Naive B cell (primary cell): ENCODE measurements at regions not wholly inside any gene's neighbourhood (a gene's known extent, or its start where the extent isn't known, plus 50 kb on each side); places are given as distances from the start of the nearest gene placed in this dataset.

Source experiments
- ATAC-seq, 2 donors: fragments of 150-1000 bp; cut with Tn5 transposase; 2 replicates each; pipeline ENCODE4 v1.10.0; 2021; ENCODE audit warnings: low read depth in 2 of 2, mild to moderate bottlenecking in 2 of 2, moderate library complexity in 2 of 2
- DNase-seq: peaks from one replicate; pipeline ENCODE4 v3.0.0; 2022
- H3K27ac Mint-ChIP-seq, 6 donors: one replicate each; pipeline ENCODE4 v1.8.0; 2020 to 2022; ENCODE audit warnings: mild to moderate bottlenecking in 6 of 6, mixed read lengths in 6 of 6, moderate library complexity in 5 of 6, inconsistent platforms in 2 of 6
- H3K27me3 Mint-ChIP-seq, 3 donors: one replicate each; pipeline ENCODE4 v1.8.0; 2021 to 2022; ENCODE audit warnings: mixed read lengths in 3 of 3, mild to moderate bottlenecking in 1 of 3
- H3K36me3 Mint-ChIP-seq, 2 donors: one replicate each; pipeline ENCODE4 v1.8.0; 2020 to 2022; ENCODE audit warnings: mixed read lengths in 2 of 2, inconsistent platforms in 1 of 2, mild to moderate bottlenecking in 1 of 2
- H3K4me1 Mint-ChIP-seq, 3 donors: one replicate each; pipeline ENCODE4 v1.8.0; 2020 to 2022; ENCODE audit warnings: mixed read lengths in 3 of 3, inconsistent platforms in 1 of 3, mild to moderate bottlenecking in 1 of 3, moderate library complexity in 1 of 3
- H3K4me3 Mint-ChIP-seq, 8 donors: one replicate each; pipeline ENCODE4 v1.8.0; 2020 to 2022; ENCODE audit warnings: mild to moderate bottlenecking in 8 of 8, mixed read lengths in 8 of 8, moderate library complexity in 8 of 8, inconsistent platforms in 2 of 8
- H3K9me3 Mint-ChIP-seq, 7 donors: one replicate each; pipeline ENCODE4 v1.8.0; 2020 to 2022; ENCODE audit warnings: mixed read lengths in 7 of 7, mild to moderate bottlenecking in 5 of 7, inconsistent platforms in 2 of 7, moderate library complexity in 1 of 7

GRCh38 chr7:18384491-18385143 is 110.9 kb upstream of the HDAC9 start:
- Mint-ChIP-seq H3K4me1 (peaks cover 25 to 35% (median 31%) of the 10 kb centered on the region in 3 donors), H3K9me3 (no peaks in the 10 kb centered on the region), H3K4me3 (no peak overlapping the region), H3K27ac (peak overlapping the region in 1 of 6 donors; percentile 37), H3K27me3 (no peaks in the 10 kb centered on the region), H3K36me3 (no peaks in the 10 kb centered on the region)
- ATAC-seq (no peak), DNase-seq (no peak)

- DNase-seq = no peak
- no peaks in the 10 kb centered on the region for H3K9me3 Mint-ChIP-seq
- peaks cover 40 to 54% (median 51%) of the 10 kb centered on the region in 3 donors for H3K4me1 Mint-ChIP-seq
- H3K27me3 Mint-ChIP-seq = no peaks in the 10 kb centered on the region
- H3K4me3 Mint-ChIP-seq = no peak overlapping the region
- no peaks in the 10 kb centered on the region for H3K36me3 Mint-ChIP-seq
- H3K27ac Mint-ChIP-seq = peak overlapping the region in 1 of 6 donors; percentile 67
- ATAC-seq = no peak
Observed at GRCh38 chr7:18386607-18387006, 108.9 kb upstream of the HDAC9 start.

GRCh38 chr7:18387191-18387735 is 108.3 kb upstream of the HDAC9 start:
- no peak for DNase-seq
- no peaks in the 10 kb centered on the region for H3K27me3 Mint-ChIP-seq
- H3K27ac Mint-ChIP-seq = peak overlapping the region in 2 of 6 donors; percentile 6 to 28
- no peak overlapping the region for H3K4me3 Mint-ChIP-seq
- no peaks in the 10 kb centered on the region for H3K9me3 Mint-ChIP-seq
- peaks cover 44 to 57% (median 54%) of the 10 kb centered on the region in 3 donors for H3K4me1 Mint-ChIP-seq
- H3K36me3 Mint-ChIP-seq = no peaks in the 10 kb centered on the region
- ATAC-seq = no peak

GRCh38 chr7:18390535-18390907 is 105.0 kb upstream of the HDAC9 start:
- no peaks in the 10 kb centered on the region for H3K27me3 Mint-ChIP-seq
- ATAC-seq (peak; percentile 21 to 24), DNase-seq (no peak)
- H3K27ac Mint-ChIP-seq = peak overlapping the region in 5 of 6 donors; percentile 20 to 83 (median 61)
- H3K36me3 Mint-ChIP-seq = no peaks in the 10 kb centered on the region
- H3K4me1 Mint-ChIP-seq = peaks cover 52 to 76% (median 62%) of the 10 kb centered on the region in 3 donors
- peak overlapping the region in 7 of 8 donors; percentile 27 to 71 (median 50) for H3K4me3 Mint-ChIP-seq
- H3K9me3 Mint-ChIP-seq = no peaks in the 10 kb centered on the region

- no peak for ATAC-seq
- H3K27ac Mint-ChIP-seq = peak overlapping the region in 2 of 6 donors; percentile 65 to 71
Observed at GRCh38 chr7:18393465-18394118, 102.0 kb upstream of the HDAC9 start.

GRCh38 chr7:18395868-18396267 is 99.7 kb upstream of the HDAC9 start:
- Mint-ChIP-seq H3K27me3 (no peaks in the 10 kb centered on the region), H3K36me3 (peaks cover 7 to 9% of the 10 kb centered on the region in 2 donors), H3K4me3 (no peak overlapping the region), H3K9me3 (no peaks in the 10 kb centered on the region), H3K27ac (no peak overlapping the region), H3K4me1 (peaks cover 31 to 58% (median 33%) of the 10 kb centered on the region in 3 donors)
- ATAC-seq (no peak), DNase-seq (no peak)

More at GRCh38 chr7:18393465-18394118, 102.0 kb upstream of the HDAC9 start:
- Mint-ChIP-seq H3K36me3 (no peaks in the 10 kb centered on the region), H3K27me3 (no peaks in the 10 kb centered on the region), H3K4me3 (peak overlapping the region in 1 of 8 donors; percentile 71), H3K4me1 (peaks cover 33 to 60% (median 39%) of the 10 kb centered on the region in 3 donors), H3K9me3 (no peaks in the 10 kb centered on the region)
- DNase-seq = no peak

GRCh38 chr7:18396953-18397352 is 98.6 kb upstream of the HDAC9 start:
- H3K27ac Mint-ChIP-seq = peak overlapping the region in 1 of 6 donors; percentile 2
- H3K4me3 Mint-ChIP-seq = no peak overlapping the region
- ATAC-seq (no peak), DNase-seq (no peak)
- H3K27me3 Mint-ChIP-seq = no peaks in the 10 kb centered on the region
- peaks cover 7 to 9% of the 10 kb centered on the region in 2 donors for H3K36me3 Mint-ChIP-seq
- no peaks in the 10 kb centered on the region for H3K9me3 Mint-ChIP-seq
- peaks cover 36 to 57% (median 37%) of the 10 kb centered on the region in 3 donors for H3K4me1 Mint-ChIP-seq

- H3K4me1 Mint-ChIP-seq = peaks cover 31 to 45% (median 40%) of the 10 kb centered on the region in 3 donors
- H3K4me3 Mint-ChIP-seq = peak overlapping the region in 3 of 8 donors; percentile 32 to 74 (median 37)
- ATAC-seq (no peak), DNase-seq (no peak)
- H3K9me3 Mint-ChIP-seq = no peaks in the 10 kb centered on the region
- H3K36me3 Mint-ChIP-seq = peaks cover 7 to 9% of the 10 kb centered on the region in 2 donors
- no peaks in the 10 kb centered on the region for H3K27me3 Mint-ChIP-seq
- peak overlapping the region in 3 of 6 donors; percentile 2 to 89 (median 65) for H3K27ac Mint-ChIP-seq
Observed at GRCh38 chr7:18399436-18400235, 95.9 kb upstream of the HDAC9 start.

GRCh38 chr7:18400275-18400674 is 95.3 kb upstream of the HDAC9 start:
- no peak for ATAC-seq
- Mint-ChIP-seq H3K9me3 (no peaks in the 10 kb centered on the region), H3K4me3 (peak overlapping the region in 7 of 8 donors; percentile 17 to 80 (median 32)), H3K27me3 (no peaks in the 10 kb centered on the region), H3K36me3 (peaks cover 9 to 10% of the 10 kb centered on the region in 2 donors), H3K4me1 (peaks cover 34 to 50% (median 47%) of the 10 kb centered on the region in 3 donors), H3K27ac (peak overlapping the region in 4 of 6 donors; percentile 27 to 89 (median 60))
- no peak for DNase-seq

- ATAC-seq = no peak
- H3K36me3 Mint-ChIP-seq = peaks cover 9 to 12% of the 10 kb centered on the region in 2 donors
- no peaks in the 10 kb centered on the region for H3K27me3 Mint-ChIP-seq
- no peaks in the 10 kb centered on the region for H3K9me3 Mint-ChIP-seq
- H3K4me3 Mint-ChIP-seq = peak overlapping the region in 4 of 8 donors; percentile 32 to 80 (median 56)
- DNase-seq = no peak
- H3K4me1 Mint-ChIP-seq = peaks cover 36 to 55% (median 51%) of the 10 kb centered on the region in 3 donors
- H3K27ac Mint-ChIP-seq = peak overlapping the region in 3 of 6 donors; percentile 27 to 89 (median 76)
Observed at GRCh38 chr7:18400726-18401125, 94.8 kb upstream of the HDAC9 start.

GRCh38 chr7:18401757-18402156 is 93.8 kb upstream of the HDAC9 start:
- H3K4me3 Mint-ChIP-seq = peak overlapping the region; percentile 3 to 81 (median 42)
- DNase-seq (peak; percentile 16), ATAC-seq (peak; percentile 79 to 80)
- H3K27ac Mint-ChIP-seq = peak overlapping the region in 5 of 6 donors; percentile 2 to 58 (median 12)
- peaks cover 9 to 12% of the 10 kb centered on the region in 2 donors for H3K36me3 Mint-ChIP-seq
- no peaks in the 10 kb centered on the region for H3K27me3 Mint-ChIP-seq
- peaks cover 36 to 57% (median 54%) of the 10 kb centered on the region in 3 donors for H3K4me1 Mint-ChIP-seq
- no peaks in the 10 kb centered on the region for H3K9me3 Mint-ChIP-seq

GRCh38 chr7:18402488-18403183 is 92.9 kb upstream of the HDAC9 start:
- DNase-seq (no peak), ATAC-seq (no peak)
- Mint-ChIP-seq H3K4me1 (peaks cover 41 to 61% (median 56%) of the 10 kb centered on the region in 3 donors), H3K4me3 (peak overlapping the region in 7 of 8 donors; percentile 20 to 64 (median 44)), H3K9me3 (no peaks in the 10 kb centered on the region), H3K36me3 (peaks cover 9 to 17% of the 10 kb centered on the region in 2 donors), H3K27ac (peak overlapping the region; percentile 5 to 52 (median 20)), H3K27me3 (no peaks in the 10 kb centered on the region)
